HL-60/S4 treated with phorbol 12-myristate 13-acetate at 8.2 ng/mL for 4 days and 3 days (cell line): ENCODE measurements at regions not wholly inside any gene's neighbourhood (a gene's known extent, or its start where the extent isn't known, plus 50 kb on each side); places are given as distances from the start of the nearest gene placed in this dataset.

Source experiments
- in situ Hi-C: fragments of 300-500 bp; cut with MboI; formaldehyde crosslinking; loops from 2 replicates; pipeline ENCODE4 v1.15.0; 2022; ENCODE audit warnings: low sequenced_read_pairs

DNA sequence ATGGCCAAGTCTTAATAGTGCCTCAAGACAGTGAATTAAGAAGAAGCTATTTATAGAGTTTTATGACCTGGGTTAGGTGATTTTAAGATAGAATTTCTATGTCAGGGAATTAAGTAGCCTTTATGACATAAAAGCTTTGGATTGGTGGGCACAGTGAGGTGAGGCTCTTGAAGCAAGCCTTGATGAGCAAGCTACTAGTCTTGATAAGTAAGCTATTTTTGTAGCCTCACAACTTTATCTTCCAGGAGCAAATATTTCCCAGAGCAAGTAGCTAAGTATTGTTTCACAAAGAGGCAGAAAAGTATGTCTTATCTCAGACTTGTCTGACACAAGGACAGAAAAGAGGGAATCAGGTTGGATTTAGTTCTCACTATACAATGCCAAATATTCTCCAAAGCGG is 491.7 kb upstream of the RASGRP1 start:
- in situ Hi-C loops: no loop called here

DNA sequence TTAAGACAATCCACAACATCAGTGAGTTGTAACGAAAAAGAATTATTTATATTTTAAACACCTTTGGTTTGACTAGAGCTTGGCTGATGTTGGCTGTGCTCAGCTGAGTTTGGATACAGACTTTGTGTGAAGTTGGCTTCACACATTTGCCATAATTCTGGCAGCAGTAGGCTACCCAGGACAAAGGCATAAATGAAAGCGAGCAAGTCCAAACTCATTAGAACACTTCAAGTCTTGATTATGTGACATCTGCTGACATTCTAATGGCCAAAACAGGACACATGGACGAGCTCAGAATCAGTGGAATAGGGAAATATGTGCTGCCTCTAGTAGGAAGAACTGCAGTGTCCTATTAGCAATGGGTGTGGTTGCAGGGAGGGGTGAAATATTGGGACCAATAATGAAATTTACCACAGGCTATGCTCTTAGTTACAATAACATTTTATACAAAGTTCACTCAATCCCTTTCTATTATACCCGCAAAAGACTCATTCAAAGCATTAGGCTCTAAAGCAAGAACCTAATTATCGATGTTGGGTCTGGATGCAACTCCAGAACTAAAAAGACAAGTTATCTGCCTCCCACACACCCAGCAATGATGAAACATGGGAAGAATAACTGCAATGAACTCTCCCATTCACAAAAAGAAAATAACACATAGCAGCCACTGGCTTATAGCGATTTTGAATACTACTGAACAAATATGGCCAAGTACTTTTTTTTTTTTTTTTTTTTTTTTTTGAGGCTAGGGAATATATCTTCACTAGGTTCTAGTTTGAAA is 493.9 kb upstream of the RASGRP1 start:
- in situ Hi-C loops: no loop called here

DNA sequence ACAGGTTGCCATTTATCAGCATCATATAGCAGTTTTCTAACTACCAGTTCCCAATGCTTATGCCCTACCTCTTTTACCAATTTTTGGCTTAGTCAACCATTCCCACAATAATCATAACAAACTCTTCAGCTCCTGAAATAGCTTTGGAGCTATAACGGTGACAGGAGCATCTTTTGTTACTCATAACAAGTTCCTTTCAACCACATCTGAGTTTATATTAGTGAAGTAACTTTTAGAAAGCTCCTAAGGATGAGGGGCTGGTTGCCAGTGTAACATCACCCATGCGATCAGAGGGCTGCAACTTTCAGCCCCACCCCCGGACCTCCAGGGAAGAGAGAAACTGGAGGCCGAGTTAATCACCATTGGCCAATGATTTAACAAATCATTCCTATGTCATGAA is 495.3 kb upstream of the RASGRP1 start:
- in situ Hi-C loops: no loop called here

DNA sequence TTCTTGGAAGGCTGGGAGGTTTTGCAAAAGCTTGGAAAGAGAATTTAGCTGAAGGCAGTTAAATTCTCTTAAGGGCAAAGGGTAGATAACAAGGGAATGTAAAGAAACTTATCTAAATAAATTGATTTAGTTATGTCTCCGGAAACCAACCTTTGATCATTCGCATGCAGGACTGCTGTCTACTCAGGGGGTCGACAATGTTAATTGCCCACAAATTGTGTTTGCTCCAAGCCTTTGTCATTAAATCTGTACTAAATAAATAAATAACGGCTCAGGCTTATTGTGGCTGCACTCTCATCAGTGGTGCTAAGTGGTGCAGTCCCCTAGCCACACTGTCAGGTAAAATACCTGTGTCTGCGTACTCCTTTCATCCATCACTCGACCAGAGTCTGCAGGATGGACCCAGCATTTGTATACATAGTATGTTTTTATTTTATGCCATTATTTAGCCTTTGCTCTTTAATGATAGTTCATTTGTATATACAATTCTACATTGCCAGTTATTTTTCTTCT is 497.4 kb upstream of the RASGRP1 start:
- in situ Hi-C loops: no loop called here

DNA sequence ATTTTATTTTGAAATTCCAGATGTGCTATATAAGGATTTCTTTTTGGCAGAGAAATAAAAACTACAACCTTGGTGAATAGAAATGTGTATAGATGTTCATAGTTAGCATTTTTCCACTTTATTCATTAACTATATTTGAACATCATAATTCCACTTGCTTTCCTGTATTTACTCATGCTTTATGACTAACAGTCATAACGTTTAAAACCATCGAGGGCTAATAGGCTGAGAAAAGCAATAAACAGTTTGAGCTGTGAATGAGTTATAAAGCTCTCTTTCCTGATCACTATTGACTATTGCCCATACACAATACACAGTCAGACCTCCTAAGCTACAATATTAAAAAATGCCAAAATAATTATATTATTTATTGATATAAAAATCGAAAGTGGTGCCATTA is 502.1 kb upstream of the RASGRP1 start:
- in situ Hi-C loops: no loop called here

DNA sequence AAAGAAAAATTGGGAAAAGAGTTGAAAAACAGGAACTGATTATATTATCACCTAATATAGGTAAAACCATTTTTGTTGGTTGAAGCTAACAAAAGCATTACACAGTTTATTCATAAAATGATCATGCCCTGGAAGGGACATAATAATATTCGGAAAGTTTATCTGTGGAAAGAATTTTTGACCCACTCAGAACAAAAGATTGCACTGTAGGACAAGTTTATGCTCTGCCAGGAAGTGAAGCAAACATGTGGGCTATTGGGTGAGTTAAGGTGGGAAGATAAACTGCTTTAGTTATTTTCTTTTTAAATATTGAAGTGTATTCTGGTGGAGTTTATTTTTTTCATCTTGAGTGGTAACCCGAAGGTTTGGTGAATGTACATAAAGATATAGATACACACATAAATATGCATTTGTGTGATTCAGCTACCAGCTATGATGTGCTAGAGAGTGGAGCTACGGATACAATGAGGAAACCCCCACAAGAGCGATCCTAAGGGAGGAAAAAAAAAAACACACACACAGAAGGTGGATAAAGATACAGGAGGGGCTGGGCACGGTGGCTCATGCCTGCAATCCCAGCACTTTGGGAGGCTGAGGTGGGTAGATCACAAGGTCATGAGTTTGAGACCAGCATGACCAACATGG is 506.4 kb upstream of the THBS1 start:
- in situ Hi-C loops: no loop called here

DNA sequence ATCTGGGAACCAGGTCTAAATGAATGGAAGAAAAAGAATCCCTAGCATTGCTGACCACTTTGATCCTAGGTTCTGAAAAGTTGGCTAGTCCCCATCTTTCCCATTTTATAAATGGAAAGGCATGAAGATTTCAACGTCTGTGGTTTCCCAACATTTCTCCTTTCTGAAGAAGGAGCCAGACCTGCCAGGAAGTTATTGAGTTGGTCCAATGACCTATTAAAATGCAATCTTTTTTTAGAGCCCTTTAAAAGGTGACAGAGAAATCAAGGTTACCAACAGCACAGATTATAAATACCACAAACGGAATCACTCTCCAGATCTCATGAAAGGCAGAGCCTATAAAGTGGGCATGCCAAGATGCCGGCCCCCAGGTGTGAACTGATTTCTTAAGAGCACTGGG is 505.6 kb upstream of the THBS1 start:
- in situ Hi-C loops: no loop called here

DNA sequence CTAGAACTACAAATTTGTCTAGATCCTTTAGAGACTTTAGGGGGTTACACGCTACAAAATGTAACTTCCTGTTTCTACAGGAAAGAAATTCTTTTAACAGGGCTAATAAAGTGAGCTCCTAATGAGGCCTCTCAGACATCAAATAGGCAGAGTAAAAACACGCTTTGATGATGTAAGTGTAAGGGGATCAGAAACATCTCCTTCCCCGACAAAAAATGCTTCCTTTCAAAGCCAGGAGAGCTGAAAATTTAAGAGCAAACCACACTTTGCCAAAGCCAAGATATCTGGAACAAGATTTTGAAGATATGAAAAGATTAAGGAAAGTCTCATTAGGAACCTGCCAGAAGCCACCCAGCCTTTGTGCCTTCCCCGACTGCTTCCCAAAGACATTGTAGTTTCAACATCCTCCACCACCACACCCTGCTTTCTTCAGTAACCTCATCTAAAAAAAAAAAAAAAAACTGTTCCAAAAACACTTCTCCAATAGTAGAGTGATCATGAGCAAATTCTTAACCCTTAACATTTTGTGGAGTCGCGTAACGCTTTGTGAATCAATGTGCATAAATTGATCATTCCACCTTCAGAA is 505.0 kb upstream of the THBS1 start:
- in situ Hi-C loops: no loop called here

DNA sequence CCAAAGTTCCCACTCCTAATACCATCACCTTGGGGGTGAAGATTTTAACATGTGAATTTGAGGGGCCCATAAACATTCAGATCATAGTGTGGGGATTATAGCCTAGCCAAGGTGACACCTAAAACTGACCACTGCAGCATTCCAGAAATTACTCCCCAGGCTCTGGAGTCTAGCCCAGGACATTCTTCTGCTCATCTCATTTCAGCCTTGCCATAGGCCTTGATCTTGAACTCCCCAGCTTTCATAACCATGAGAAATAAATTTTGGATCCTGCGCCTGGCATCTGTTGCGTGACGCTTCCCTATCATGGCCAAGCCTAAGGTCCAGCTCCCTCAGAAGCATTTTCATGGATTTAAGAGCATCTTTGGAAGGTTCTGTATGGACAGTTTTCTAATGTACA is 502.9 kb upstream of the THBS1 start:
- in situ Hi-C loops: no loop called here

DNA sequence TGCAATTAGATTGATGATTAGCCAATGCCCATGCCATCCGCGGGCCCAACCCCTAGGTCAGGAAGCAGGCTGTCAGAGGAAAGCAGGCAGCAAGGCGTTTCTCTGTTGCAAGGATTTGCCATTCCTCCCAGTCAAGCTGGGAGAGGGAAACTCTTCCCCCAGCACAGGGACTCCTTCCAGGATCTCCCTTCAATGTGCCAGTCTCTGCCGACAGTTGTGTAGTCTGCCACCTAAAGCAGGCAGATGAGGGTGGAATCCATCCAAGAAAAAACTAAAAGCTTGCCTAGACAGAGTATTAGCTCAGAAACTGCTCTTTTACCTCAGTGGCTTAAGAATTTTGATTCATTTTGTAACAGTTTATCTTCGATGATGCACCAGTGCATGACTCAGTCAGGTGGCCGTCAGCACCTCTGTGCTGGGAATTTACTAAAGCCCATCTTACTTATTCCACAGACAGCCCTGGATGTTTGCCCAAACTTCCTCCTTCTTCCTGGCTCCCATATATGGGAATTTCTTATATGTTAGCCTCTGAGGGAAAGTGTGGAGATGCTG is 501.5 kb upstream of the THBS1 start:
- in situ Hi-C loops: no loop called here

DNA sequence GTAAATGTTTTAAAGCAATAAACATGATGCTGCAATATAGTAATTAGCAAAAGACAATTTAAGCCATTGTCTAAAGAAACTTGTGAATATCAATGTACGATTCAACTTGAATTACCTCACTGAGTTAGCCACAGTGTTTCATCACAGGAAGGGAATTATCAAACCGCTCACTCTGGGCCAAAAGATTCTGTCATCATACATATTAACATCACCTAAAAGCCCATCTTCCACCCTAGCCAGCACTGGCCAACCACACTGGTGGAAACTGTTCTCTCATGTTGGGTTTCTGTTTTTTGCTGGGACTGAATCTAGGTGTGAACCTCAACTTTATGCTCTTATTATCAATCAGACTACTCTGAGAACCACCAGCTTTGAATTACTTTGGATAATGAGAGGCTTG is 497.7 kb upstream of the THBS1 start:
- in situ Hi-C loops: no loop called here

DNA sequence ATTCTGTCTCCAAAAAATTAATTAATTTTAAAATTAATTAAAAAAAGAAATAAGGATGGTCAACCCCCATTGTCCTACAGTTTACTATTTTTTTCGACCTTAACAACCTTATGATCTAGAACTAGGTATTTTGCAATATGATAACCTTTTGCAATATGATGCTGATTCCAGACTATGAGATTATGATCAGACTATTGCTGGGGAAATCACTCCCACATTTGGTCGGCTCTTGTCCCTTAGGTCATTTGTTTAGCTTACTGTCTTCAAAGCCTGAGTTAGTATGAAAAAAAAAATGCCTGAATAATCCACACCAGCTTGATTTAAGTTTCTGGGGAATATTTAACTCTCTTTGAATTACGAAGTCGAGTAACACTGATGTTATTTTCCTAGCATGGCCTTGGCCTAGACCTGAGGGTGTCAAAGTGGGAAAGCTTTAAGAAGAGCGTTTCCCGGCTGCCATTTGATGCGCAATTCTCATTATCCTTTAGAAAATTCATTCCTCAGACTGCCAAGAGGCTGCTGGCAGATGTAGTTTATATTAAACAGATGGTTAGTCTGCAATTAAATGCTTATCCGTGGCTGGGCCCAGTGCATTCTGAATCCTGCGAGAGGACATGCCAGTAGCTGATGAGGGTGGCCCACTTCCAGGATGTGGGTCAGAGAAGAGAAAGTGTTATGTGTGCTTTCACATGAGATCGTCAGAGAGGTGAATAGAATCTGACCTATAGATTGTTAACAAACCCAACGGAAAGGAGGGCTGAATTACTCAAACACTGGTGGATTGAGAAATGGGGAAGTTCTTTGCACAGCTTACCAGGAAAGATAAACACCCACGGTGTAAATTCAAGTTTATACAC is 496.0 kb upstream of the THBS1 start:
- in situ Hi-C loops: no loop called here

DNA sequence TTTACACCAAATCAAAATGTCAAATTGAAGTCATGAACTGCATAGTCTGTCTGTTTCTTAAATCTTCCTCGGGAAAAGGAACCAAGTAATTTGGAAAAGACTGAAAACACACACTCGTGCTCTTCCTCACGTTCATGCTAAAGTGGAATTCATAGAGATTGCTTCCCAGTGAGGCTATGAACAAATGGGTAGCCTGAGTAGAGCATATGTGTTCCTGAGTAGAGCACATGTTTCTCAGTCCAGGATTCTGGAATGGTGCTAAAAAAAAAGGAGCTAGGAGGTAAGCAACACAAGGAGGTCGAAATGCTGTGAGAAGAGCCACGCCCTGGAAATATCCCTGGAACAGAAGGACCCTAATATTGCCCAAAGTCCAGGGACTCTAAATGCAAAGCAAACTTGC is 494.2 kb upstream of the THBS1 start:
- in situ Hi-C loops: no loop called here

DNA sequence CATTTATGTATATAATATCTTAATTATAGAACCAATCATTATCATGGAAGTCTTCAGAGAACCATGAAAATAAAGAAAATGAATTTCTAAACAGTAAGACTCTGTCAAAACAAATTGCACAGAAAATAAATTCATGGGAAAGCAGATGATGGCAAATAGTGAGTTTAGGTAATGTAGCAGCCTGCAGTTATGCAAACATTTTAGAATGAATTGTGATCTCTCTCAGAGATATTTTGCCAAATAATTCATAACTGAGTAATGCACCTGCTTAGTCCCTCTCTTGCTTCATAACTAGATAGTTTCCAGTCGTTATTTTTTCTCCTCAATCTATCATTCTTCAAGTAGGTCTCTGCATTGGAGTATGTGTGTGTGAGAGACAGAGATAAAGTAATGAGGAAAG is 492.7 kb upstream of the THBS1 start:
- in situ Hi-C loops: no loop called here

DNA sequence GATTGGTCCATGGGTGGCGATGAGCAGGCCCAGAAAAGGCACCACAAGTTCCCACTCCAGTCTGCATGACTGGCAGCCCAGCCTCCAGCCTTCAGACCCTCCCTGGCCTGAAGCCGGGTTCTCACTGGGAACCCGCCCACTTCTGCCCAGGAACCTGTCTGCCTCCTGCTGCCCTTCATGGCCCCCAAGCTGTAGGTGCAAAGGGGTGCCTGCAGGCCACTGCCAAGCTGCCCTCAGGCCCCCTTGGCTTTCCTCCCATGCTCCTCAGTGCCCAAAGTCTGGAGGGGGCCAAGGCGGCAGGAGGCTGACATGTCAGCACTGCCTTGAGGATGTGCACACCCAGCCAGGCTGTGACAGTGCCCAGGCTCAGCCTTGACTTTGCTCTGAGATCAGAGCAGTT is 488.5 kb upstream of the THBS1 start:
- in situ Hi-C loops: no loop called here

DNA sequence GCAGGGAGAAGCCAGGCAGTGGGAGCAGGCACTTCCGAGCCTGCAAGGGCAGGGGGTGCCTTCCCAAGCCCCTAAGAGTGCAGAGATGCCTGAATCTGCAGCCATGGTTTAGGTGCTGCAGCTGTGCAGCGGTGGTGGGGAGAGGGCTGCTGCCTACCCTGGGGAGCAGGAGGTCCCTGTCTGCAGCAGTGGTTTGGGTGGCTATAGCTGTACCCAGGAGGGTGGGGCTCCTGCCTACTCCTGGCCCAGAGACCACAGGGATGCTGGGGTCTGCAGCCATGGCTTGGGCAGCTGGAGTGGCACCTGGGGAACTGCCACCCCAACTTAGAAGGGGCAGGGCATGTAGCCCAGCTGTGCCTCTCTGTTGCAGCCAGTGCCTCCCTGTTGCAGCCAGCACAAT is 488.1 kb upstream of the THBS1 start:
- in situ Hi-C loops: no loop called here

DNA sequence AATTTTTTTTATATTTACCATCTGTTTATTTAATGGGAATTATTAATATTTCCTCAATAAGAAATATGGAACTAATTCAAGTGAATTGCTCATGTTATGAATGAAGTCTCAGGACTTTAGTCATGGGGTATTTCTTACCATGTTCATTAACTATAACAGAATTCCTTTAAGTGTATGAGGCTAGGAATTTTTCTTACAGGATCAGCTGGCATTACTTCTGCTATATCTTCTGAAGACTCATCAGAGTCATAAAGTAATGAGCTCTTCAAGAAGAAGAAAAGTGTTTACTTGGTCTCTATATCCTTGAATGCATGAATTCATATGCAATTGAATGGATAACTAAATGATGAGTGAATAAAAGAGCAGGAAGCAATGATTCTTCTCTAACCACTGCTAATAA is 486.8 kb upstream of the THBS1 start:
- in situ Hi-C loops: no loop called here

DNA sequence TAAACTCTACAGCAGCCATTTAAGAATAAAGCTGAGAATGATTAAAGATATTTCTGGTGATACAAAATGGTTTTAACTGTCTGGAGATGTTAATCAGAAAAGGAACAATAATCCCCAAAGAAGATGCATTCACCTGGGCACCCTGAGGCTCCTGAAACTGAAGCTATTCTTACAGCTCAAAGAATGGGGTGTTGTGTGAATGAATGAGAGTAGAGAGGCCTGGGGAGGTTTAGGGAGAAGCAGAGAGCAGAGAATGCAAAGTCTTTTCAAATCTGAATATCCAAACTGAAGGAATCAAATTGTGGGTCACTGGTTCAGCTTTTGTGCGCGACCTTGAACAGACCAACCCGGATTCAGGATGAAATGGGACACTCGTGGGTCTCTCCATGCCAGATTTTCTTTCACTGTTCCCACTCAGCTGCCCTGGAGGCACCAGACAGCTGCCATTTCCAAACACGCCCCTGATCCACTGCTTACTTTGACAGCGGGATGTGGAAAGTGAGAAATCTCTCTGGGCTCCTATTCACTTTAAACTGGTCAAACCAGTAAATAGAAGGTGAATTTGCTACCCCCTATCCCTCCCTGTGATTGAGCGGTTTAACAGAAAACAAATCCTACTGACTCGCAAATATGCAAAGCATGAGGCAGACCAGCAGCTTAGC is 485.5 kb upstream of the THBS1 start:
- in situ Hi-C loops: no loop called here

DNA sequence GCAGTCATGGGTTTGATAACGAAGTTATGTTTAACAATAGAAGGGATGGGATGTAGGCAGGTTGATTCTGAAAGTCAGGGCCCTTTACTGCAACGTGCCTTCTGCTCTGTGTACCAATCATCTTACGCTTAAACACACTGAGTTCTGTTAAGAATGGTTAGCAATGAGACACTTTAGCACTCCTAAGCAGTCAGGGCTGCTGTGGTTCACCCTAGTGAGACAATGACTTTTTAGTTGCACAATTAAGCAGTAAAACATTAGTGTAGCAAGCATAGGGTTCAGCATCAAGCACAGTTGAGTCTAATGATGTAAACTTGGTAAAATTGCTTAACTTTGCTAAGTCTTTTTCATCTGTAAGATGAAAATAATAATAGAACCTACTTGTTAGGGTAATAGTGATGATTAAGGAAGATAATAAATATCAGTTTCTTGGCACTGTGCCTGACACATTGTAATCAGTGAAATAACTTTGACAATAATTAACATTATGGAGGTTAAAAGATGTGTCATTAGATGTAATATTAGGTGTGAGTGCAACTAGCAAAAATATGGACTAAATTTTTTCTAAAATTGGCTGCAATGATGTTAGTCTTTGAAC is 484.2 kb upstream of the THBS1 start:
- in situ Hi-C loops: no loop called here

DNA sequence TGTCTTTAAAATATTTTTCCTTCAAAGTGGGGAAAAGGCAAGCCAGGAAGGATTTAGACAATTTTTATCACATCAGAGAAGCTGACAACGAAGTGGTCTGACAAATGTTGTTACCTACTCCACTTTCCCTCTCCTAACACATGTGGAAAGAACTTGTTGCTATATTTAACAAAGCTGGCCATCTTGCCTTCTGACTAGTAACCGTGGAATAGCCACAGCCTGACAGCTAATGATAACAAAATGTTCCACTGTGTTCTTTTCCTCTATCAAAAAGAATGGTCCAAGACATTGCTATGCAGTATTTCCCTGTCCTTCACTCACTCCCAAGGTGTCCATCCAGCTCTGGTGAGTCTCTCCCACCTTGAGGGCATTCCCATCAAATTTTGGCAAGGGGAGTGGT is 481.4 kb upstream of the THBS1 start:
- in situ Hi-C loops: no loop called here
